ENCODE measurements at regions not wholly inside any gene's neighbourhood (a gene's known extent, or its start where the extent isn't known, plus 50 kb on each side); places are given as distances from the start of the nearest gene placed in this dataset.

DNA sequence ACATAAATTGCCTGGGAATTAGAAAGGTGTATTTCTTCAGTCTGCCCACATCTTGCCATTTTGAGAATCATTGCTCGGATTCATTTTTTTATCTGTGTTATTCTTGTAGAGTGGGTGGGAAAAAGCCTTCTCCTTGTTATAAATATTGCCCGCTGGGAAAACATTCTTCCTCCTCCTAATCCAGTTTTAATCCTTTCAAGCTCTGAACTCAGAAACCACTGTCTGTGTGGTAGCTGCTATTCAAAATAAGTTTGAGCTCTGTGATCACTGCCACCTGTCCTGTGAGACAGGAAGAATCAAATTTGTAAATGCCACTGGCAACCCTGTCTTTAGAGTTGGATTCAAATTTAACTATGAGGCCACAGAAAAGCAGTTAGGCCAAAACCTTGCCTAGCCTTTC is 1875.2 kb upstream of the PIK3C3 start (continued):
- TF ChIP-seq, protein P1, sequence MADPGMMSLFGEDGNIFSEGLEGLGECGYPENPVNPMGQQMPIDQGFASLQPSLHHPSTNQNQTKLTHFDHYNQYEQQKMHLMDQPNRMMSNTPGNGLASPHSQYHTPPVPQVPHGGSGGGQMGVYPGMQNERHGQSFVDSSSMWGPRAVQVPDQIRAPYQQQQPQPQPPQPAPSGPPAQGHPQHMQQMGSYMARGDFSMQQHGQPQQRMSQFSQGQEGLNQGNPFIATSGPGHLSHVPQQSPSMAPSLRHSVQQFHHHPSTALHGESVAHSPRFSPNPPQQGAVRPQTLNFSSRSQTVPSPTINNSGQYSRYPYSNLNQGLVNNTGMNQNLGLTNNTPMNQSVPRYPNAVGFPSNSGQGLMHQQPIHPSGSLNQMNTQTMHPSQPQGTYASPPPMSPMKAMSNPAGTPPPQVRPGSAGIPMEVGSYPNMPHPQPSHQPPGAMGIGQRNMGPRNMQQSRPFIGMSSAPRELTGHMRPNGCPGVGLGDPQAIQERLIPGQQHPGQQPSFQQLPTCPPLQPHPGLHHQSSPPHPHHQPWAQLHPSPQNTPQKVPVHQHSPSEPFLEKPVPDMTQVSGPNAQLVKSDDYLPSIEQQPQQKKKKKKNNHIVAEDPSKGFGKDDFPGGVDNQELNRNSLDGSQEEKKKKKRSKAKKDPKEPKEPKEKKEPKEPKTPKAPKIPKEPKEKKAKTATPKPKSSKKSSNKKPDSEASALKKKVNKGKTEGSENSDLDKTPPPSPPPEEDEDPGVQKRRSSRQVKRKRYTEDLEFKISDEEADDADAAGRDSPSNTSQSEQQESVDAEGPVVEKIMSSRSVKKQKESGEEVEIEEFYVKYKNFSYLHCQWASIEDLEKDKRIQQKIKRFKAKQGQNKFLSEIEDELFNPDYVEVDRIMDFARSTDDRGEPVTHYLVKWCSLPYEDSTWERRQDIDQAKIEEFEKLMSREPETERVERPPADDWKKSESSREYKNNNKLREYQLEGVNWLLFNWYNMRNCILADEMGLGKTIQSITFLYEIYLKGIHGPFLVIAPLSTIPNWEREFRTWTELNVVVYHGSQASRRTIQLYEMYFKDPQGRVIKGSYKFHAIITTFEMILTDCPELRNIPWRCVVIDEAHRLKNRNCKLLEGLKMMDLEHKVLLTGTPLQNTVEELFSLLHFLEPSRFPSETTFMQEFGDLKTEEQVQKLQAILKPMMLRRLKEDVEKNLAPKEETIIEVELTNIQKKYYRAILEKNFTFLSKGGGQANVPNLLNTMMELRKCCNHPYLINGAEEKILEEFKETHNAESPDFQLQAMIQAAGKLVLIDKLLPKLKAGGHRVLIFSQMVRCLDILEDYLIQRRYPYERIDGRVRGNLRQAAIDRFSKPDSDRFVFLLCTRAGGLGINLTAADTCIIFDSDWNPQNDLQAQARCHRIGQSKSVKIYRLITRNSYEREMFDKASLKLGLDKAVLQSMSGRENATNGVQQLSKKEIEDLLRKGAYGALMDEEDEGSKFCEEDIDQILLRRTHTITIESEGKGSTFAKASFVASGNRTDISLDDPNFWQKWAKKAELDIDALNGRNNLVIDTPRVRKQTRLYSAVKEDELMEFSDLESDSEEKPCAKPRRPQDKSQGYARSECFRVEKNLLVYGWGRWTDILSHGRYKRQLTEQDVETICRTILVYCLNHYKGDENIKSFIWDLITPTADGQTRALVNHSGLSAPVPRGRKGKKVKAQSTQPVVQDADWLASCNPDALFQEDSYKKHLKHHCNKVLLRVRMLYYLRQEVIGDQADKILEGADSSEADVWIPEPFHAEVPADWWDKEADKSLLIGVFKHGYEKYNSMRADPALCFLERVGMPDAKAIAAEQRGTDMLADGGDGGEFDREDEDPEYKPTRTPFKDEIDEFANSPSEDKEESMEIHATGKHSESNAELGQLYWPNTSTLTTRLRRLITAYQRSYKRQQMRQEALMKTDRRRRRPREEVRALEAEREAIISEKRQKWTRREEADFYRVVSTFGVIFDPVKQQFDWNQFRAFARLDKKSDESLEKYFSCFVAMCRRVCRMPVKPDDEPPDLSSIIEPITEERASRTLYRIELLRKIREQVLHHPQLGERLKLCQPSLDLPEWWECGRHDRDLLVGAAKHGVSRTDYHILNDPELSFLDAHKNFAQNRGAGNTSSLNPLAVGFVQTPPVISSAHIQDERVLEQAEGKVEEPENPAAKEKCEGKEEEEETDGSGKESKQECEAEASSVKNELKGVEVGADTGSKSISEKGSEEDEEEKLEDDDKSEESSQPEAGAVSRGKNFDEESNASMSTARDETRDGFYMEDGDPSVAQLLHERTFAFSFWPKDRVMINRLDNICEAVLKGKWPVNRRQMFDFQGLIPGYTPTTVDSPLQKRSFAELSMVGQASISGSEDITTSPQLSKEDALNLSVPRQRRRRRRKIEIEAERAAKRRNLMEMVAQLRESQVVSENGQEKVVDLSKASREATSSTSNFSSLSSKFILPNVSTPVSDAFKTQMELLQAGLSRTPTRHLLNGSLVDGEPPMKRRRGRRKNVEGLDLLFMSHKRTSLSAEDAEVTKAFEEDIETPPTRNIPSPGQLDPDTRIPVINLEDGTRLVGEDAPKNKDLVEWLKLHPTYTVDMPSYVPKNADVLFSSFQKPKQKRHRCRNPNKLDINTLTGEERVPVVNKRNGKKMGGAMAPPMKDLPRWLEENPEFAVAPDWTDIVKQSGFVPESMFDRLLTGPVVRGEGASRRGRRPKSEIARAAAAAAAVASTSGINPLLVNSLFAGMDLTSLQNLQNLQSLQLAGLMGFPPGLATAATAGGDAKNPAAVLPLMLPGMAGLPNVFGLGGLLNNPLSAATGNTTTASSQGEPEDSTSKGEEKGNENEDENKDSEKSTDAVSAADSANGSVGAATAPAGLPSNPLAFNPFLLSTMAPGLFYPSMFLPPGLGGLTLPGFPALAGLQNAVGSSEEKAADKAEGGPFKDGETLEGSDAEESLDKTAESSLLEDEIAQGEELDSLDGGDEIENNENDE (IDR thresholded peaks at IDR 0.05; ENCODE audit: insufficient replicate concordance, low read length), result no peak
- TF ChIP-seq EP300 (IDR thresholded peaks at IDR 0.05; ENCODE audit: borderline replicate concordance in 1 of 2, low read depth in 2 of 2, low read length in 2 of 2) (no peak), NRF1 (IDR thresholded peaks at IDR 0.05; ENCODE audit: low read depth, low read length) (no peak), MAFK (IDR thresholded peaks at IDR 0.05; ENCODE audit: low read depth, low read length) (no peak), BCL11A (IDR thresholded peaks at IDR 0.05; ENCODE audit: low read depth in 2 of 2, low read length in 2 of 2) (no peak), SP1 (IDR thresholded peaks at IDR 0.05; ENCODE audit: low read depth, low read length) (no peak)
- TF ChIP-seq, protein P2, sequence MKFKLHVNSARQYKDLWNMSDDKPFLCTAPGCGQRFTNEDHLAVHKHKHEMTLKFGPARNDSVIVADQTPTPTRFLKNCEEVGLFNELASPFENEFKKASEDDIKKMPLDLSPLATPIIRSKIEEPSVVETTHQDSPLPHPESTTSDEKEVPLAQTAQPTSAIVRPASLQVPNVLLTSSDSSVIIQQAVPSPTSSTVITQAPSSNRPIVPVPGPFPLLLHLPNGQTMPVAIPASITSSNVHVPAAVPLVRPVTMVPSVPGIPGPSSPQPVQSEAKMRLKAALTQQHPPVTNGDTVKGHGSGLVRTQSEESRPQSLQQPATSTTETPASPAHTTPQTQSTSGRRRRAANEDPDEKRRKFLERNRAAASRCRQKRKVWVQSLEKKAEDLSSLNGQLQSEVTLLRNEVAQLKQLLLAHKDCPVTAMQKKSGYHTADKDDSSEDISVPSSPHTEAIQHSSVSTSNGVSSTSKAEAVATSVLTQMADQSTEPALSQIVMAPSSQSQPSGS (IDR thresholded peaks at IDR 0.05; ENCODE audit: low read length), result no peak
- TF ChIP-seq, protein P3, sequence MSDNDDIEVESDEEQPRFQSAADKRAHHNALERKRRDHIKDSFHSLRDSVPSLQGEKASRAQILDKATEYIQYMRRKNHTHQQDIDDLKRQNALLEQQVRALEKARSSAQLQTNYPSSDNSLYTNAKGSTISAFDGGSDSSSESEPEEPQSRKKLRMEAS (IDR thresholded peaks at IDR 0.05), result no peak

Data from H1 (cell line).